ENCODE measurements at regions not wholly inside any gene's neighbourhood (a gene's known extent, or its start where the extent isn't known, plus 50 kb on each side); places are given as distances from the start of the nearest gene placed in this dataset.

GRCh38 chr18:24530630-24531111 lies 70.2 kb downstream of the HRH4 start:
- no peak for ATAC-seq (ENCODE audit: low read depth in 2 of 2)
- peaks cover 0 to 14% (median 4%) of the 10 kb centered on the region in 7 donors for H3K9me3 Mint-ChIP-seq
- H3K27ac Mint-ChIP-seq, result no peak overlapping the region
- no peak overlapping the region for H3K4me3 Mint-ChIP-seq
- H3K36me3 Mint-ChIP-seq, result peaks cover 5% of the 10 kb centered on the region in 2 donors
- no peaks in the 10 kb centered on the region for H3K4me1 Mint-ChIP-seq
- no peak for DNase-seq
- peaks cover 20 to 35% (median 27%) of the 10 kb centered on the region in 3 donors for H3K27me3 Mint-ChIP-seq

- Mint-ChIP-seq H3K27me3 (peaks cover 20 to 33% (median 32%) of the 10 kb centered on the region in 3 donors), H3K36me3 (peaks cover 5% of the 10 kb centered on the region in 2 donors), H3K4me1 (no peaks in the 10 kb centered on the region), H3K27ac (no peak overlapping the region), H3K4me3 (no peak overlapping the region), H3K9me3 (peaks cover 0 to 14% (median 4%) of the 10 kb centered on the region in 7 donors)
- DNase-seq (no peak), ATAC-seq (ENCODE audit: low read depth in 2 of 2) (no peak)
These were observed 73.8 kb downstream of the HRH4 start for GRCh38 chr18:24534271-24534670.

GRCh38 chr18:24534737-24535136 lies 74.3 kb downstream of the HRH4 start:
- Mint-ChIP-seq H3K36me3 (peaks cover 5% of the 10 kb centered on the region in 2 donors), H3K4me3 (no peak overlapping the region), H3K27ac (no peak overlapping the region), H3K4me1 (no peaks in the 10 kb centered on the region), H3K9me3 (peaks cover 0 to 14% (median 4%) of the 10 kb centered on the region in 7 donors), H3K27me3 (peaks cover 20 to 33% (median 32%) of the 10 kb centered on the region in 3 donors)
- ATAC-seq (ENCODE audit: low read depth in 2 of 2) (no peak), DNase-seq (no peak)

GRCh38 chr18:24535527-24536295 lies 75.3 kb downstream of the HRH4 start:
- peaks cover 15 to 33% (median 28%) of the 10 kb centered on the region in 3 donors for H3K27me3 Mint-ChIP-seq
- ATAC-seq (ENCODE audit: low read depth in 2 of 2) (no peak), DNase-seq (no peak)
- no peaks in the 10 kb centered on the region for H3K4me1 Mint-ChIP-seq
- H3K9me3 Mint-ChIP-seq, result peaks cover 0 to 14% (median 4%) of the 10 kb centered on the region in 7 donors
- H3K4me3 Mint-ChIP-seq, result no peak overlapping the region
- no peak overlapping the region for H3K27ac Mint-ChIP-seq
- peaks cover 5% of the 10 kb centered on the region in 2 donors for H3K36me3 Mint-ChIP-seq

GRCh38 chr18:24536326-24536725 lies 75.9 kb downstream of the HRH4 start:
- H3K36me3 Mint-ChIP-seq, result peaks cover 5% of the 10 kb centered on the region in 2 donors
- no peak overlapping the region for H3K4me3 Mint-ChIP-seq
- ATAC-seq (ENCODE audit: low read depth in 2 of 2), result no peak
- H3K4me1 Mint-ChIP-seq, result no peaks in the 10 kb centered on the region
- DNase-seq, result no peak
- peaks cover 0 to 13% (median 4%) of the 10 kb centered on the region in 7 donors for H3K9me3 Mint-ChIP-seq
- peaks cover 15 to 29% (median 22%) of the 10 kb centered on the region in 3 donors for H3K27me3 Mint-ChIP-seq
- H3K27ac Mint-ChIP-seq, result no peak overlapping the region

- no peak overlapping the region for H3K4me3 Mint-ChIP-seq
- peaks cover 18 to 25% (median 19%) of the 10 kb centered on the region in 3 donors for H3K27me3 Mint-ChIP-seq
- ATAC-seq (ENCODE audit: low read depth in 2 of 2), result no peak
- H3K36me3 Mint-ChIP-seq, result peaks cover 5% of the 10 kb centered on the region in 2 donors
- no peak for DNase-seq
- H3K9me3 Mint-ChIP-seq, result peaks cover 0 to 8% (median 3%) of the 10 kb centered on the region in 7 donors
- no peaks in the 10 kb centered on the region for H3K4me1 Mint-ChIP-seq
- no peak overlapping the region for H3K27ac Mint-ChIP-seq
These were observed 76.4 kb downstream of the HRH4 start for GRCh38 chr18:24536834-24537233.

- H3K27ac Mint-ChIP-seq, result no peak overlapping the region
- no peaks in the 10 kb centered on the region for H3K9me3 Mint-ChIP-seq
- H3K36me3 Mint-ChIP-seq, result no peaks in the 10 kb centered on the region
- DNase-seq (no peak), ATAC-seq (ENCODE audit: low read depth in 2 of 2) (no peak)
- no peak overlapping the region for H3K4me3 Mint-ChIP-seq
- H3K27me3 Mint-ChIP-seq, result peaks cover 4 to 10% (median 8%) of the 10 kb centered on the region in 3 donors
- no peaks in the 10 kb centered on the region for H3K4me1 Mint-ChIP-seq
These were observed 78.2 kb downstream of the HRH4 start for GRCh38 chr18:24538414-24539264.

GRCh38 chr18:24539866-24540617 lies 79.6 kb downstream of the HRH4 start:
- Mint-ChIP-seq H3K9me3 (no peaks in the 10 kb centered on the region), H3K27ac (no peak overlapping the region), H3K36me3 (no peaks in the 10 kb centered on the region), H3K4me1 (no peaks in the 10 kb centered on the region), H3K27me3 (peaks cover 4 to 10% (median 8%) of the 10 kb centered on the region in 3 donors), H3K4me3 (no peak overlapping the region)
- DNase-seq, result no peak
- ATAC-seq (ENCODE audit: low read depth in 2 of 2), result no peak

GRCh38 chr18:24540896-24541295 lies 80.5 kb downstream of the HRH4 start:
- no peak for ATAC-seq (ENCODE audit: low read depth in 2 of 2)
- H3K4me1 Mint-ChIP-seq, result no peaks in the 10 kb centered on the region
- no peaks in the 10 kb centered on the region for H3K9me3 Mint-ChIP-seq
- DNase-seq, result no peak
- H3K27me3 Mint-ChIP-seq, result peaks cover 3 to 7% (median 3%) of the 10 kb centered on the region in 3 donors
- H3K4me3 Mint-ChIP-seq, result no peak overlapping the region
- H3K36me3 Mint-ChIP-seq, result no peaks in the 10 kb centered on the region
- peak overlapping the region in 1 of 6 donors; percentile 14 for H3K27ac Mint-ChIP-seq

GRCh38 chr18:24543086-24543794 lies 82.8 kb downstream of the HRH4 start:
- H3K9me3 Mint-ChIP-seq, result no peaks in the 10 kb centered on the region
- peak overlapping the region in 2 of 6 donors; percentile 12 to 45 for H3K27ac Mint-ChIP-seq
- no peaks in the 10 kb centered on the region for H3K4me1 Mint-ChIP-seq
- no peak overlapping the region for H3K4me3 Mint-ChIP-seq
- peaks cover 0 to 9% (median 0%) of the 10 kb centered on the region in 3 donors for H3K27me3 Mint-ChIP-seq
- no peak for DNase-seq
- ATAC-seq (ENCODE audit: low read depth in 2 of 2), result no peak
- no peaks in the 10 kb centered on the region for H3K36me3 Mint-ChIP-seq

GRCh38 chr18:24543795-24544498 lies 83.5 kb downstream of the HRH4 start:
- DNase-seq (no peak), ATAC-seq (ENCODE audit: low read depth in 2 of 2) (no peak)
- Mint-ChIP-seq H3K4me3 (no peak overlapping the region), H3K4me1 (no peaks in the 10 kb centered on the region), H3K27ac (no peak overlapping the region), H3K36me3 (no peaks in the 10 kb centered on the region), H3K9me3 (no peaks in the 10 kb centered on the region), H3K27me3 (peaks cover 0 to 9% (median 0%) of the 10 kb centered on the region in 3 donors)

GRCh38 chr18:24544949-24545348 lies 84.5 kb downstream of the HRH4 start:
- Mint-ChIP-seq H3K9me3 (no peaks in the 10 kb centered on the region), H3K27me3 (peaks cover 0 to 9% (median 0%) of the 10 kb centered on the region in 3 donors), H3K27ac (no peak overlapping the region), H3K4me3 (no peak overlapping the region), H3K36me3 (no peaks in the 10 kb centered on the region), H3K4me1 (no peaks in the 10 kb centered on the region)
- no peak for ATAC-seq (ENCODE audit: low read depth in 2 of 2)
- no peak for DNase-seq
